ENCODE measurements at regions not wholly inside any gene's neighbourhood (a gene's known extent, or its start where the extent isn't known, plus 50 kb on each side); places are given as distances from the start of the nearest gene placed in this dataset.

DNA sequence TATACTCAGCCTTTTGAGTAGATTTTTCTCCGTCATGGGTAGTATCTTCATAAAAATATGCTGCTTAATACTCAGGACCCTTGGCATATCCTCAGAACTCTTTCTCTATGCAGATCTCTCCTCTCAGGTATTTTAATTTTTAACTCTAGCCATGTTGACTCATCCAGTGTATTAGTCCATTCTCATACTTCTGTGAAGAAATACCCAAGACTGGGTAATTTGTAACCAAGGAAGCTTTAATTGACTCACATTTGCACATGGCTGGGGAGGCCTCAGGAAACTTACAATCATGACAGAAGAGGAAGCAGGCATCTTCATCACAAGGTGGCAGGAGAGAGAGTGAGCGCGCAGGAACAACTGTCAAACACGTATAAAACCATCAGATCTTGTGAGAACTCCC, 129.3 kb upstream of the CD96 start:
- H3K36me3 Mint-ChIP-seq (ENCODE audit: insufficient read depth, unreplicated experiment): no peaks in the 10 kb centered on the region
- no peaks in the 10 kb centered on the region for H3K9me3 Mint-ChIP-seq (ENCODE audit: unreplicated experiment)
- H3K4me1 ChIP-seq: no peaks in the 10 kb centered on the region
- no peaks in the 10 kb centered on the region for H3K4me1 Mint-ChIP-seq (ENCODE audit: low read depth, unreplicated experiment)
- H3K36me3 ChIP-seq (ENCODE audit: control insufficient read depth, insufficient read depth, low read length): no peaks in the 10 kb centered on the region
- H3K27me3 ChIP-seq (replicated peaks; ENCODE audit: control insufficient read depth, insufficient read depth, low read length): no peaks in the 10 kb centered on the region
- intact Hi-C loops (cut with micrococcal nuclease; ENCODE audit: unreplicated experiment): no loop called here
- H3K4me3 Mint-ChIP-seq (ENCODE audit: unreplicated experiment): no peak overlapping the region
- H3K27ac Mint-ChIP-seq (ENCODE audit: unreplicated experiment): no peak overlapping the region
- H3K4me3 ChIP-seq (ENCODE audit: low read depth, low read length): no peak overlapping the region
- no peak for DNase-seq
- H3K27me3 Mint-ChIP-seq (ENCODE audit: insufficient read depth, unreplicated experiment): peaks cover 8% of the 10 kb centered on the region
- CTCF ChIA-PET: no interaction called here
- no peak for TF ChIP-seq CTCF (IDR thresholded peaks at IDR 0.05; ENCODE audit: insufficient read depth in 1 of 2, low read depth in 1 of 2, low read length in 1 of 2, severe bottlenecking in 1 of 2, unreplicated experiment in 1 of 2)
- H3K9me3 ChIP-seq: no peaks in the 10 kb centered on the region
- no TSS peak for BruUV-seq (replicated peaks)
- POLR2A ChIA-PET: no interaction called here

DNA sequence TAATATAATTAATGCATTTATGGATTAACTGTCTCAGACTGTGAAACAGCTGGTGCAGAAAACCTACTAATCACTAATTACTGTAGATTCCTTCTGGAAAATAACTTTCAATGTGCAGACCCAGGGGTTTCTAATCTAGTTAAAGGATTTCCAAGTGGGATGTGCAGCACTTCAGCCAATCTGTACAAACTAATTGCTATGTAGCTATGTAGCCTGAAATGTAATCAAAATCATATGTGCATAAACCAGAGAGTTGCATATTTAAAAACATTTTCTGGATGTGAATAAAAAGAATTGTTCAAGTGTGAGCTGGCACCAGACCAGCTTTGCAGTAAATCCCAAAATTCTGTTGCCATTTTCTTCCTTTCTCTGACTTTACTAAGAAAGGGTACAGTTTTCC, 127.5 kb upstream of the CD96 start:
- no peaks in the 10 kb centered on the region for H3K9me3 ChIP-seq
- no peaks in the 10 kb centered on the region for H3K27me3 ChIP-seq (replicated peaks; ENCODE audit: control insufficient read depth, insufficient read depth, low read length)
- Mint-ChIP-seq H3K36me3 (ENCODE audit: insufficient read depth, unreplicated experiment) (no peaks in the 10 kb centered on the region), H3K4me1 (ENCODE audit: low read depth, unreplicated experiment) (no peaks in the 10 kb centered on the region), H3K9me3 (ENCODE audit: unreplicated experiment) (no peaks in the 10 kb centered on the region), H3K4me3 (ENCODE audit: unreplicated experiment) (no peak overlapping the region), H3K27me3 (ENCODE audit: insufficient read depth, unreplicated experiment) (peaks cover 7% of the 10 kb centered on the region), H3K27ac (ENCODE audit: unreplicated experiment) (no peak overlapping the region)
- intact Hi-C loops (cut with micrococcal nuclease; ENCODE audit: unreplicated experiment): no loop called here
- BruUV-seq (replicated peaks): no TSS peak
- H3K4me3 ChIP-seq (ENCODE audit: low read depth, low read length): no peak overlapping the region
- CTCF ChIA-PET: no interaction called here
- H3K36me3 ChIP-seq (ENCODE audit: control insufficient read depth, insufficient read depth, low read length): no peaks in the 10 kb centered on the region
- no peak for DNase-seq
- POLR2A ChIA-PET: no interaction called here
- no peak for TF ChIP-seq CTCF (IDR thresholded peaks at IDR 0.05; ENCODE audit: insufficient read depth in 1 of 2, low read depth in 1 of 2, low read length in 1 of 2, severe bottlenecking in 1 of 2, unreplicated experiment in 1 of 2)
- H3K4me1 ChIP-seq: no peaks in the 10 kb centered on the region

DNA sequence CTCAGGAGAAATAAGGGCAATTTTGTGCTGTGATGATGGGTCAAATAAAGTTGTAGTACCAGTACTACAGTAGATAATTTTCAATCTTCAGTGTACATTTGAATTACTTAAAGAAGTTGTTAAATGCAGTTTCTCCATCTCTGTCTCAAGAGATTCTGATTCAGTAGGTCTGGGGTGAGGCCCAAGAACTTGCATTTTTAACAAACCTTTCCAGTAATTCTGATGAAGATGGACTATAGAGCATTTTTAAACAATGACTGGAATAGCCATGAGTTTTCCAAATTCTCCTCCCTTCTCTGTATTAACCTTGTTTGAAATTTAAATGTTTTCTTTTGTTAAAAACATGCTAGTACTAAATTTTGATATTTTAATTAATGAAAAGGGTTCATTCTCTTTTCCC, 127.0 kb upstream of the CD96 start:
- H3K4me1 ChIP-seq: no peaks in the 10 kb centered on the region
- Mint-ChIP-seq H3K4me3 (ENCODE audit: unreplicated experiment) (no peak overlapping the region), H3K9me3 (ENCODE audit: unreplicated experiment) (no peaks in the 10 kb centered on the region), H3K27me3 (ENCODE audit: insufficient read depth, unreplicated experiment) (peaks cover 7% of the 10 kb centered on the region), H3K27ac (ENCODE audit: unreplicated experiment) (no peak overlapping the region), H3K4me1 (ENCODE audit: low read depth, unreplicated experiment) (no peaks in the 10 kb centered on the region), H3K36me3 (ENCODE audit: insufficient read depth, unreplicated experiment) (no peaks in the 10 kb centered on the region)
- ChIA-PET CTCF (no interaction called here), POLR2A (no interaction called here)
- no TSS peak for BruUV-seq (replicated peaks)
- no peaks in the 10 kb centered on the region for H3K36me3 ChIP-seq (ENCODE audit: control insufficient read depth, insufficient read depth, low read length)
- H3K4me3 ChIP-seq (ENCODE audit: low read depth, low read length): no peak overlapping the region
- no peaks in the 10 kb centered on the region for H3K27me3 ChIP-seq (replicated peaks; ENCODE audit: control insufficient read depth, insufficient read depth, low read length)
- no peak for TF ChIP-seq CTCF (IDR thresholded peaks at IDR 0.05; ENCODE audit: insufficient read depth in 1 of 2, low read depth in 1 of 2, low read length in 1 of 2, severe bottlenecking in 1 of 2, unreplicated experiment in 1 of 2)
- intact Hi-C loops (cut with micrococcal nuclease; ENCODE audit: unreplicated experiment): no loop called here
- H3K9me3 ChIP-seq: no peaks in the 10 kb centered on the region
- no peak for DNase-seq
